Mesenchymal stem cell (in vitro differentiated cells and primary cell): ENCODE measurements at regions not wholly inside any gene's neighbourhood (a gene's known extent, or its start where the extent isn't known, plus 50 kb on each side); places are given as distances from the start of the nearest gene placed in this dataset.

Experiments
- DNase-seq: peaks from one replicate; pipeline ENCODE4 v3.0.0-alpha.2; 2013
- H2AFZ ChIP-seq: one replicate; pipeline ENCODE4 v1.6.1; 2013; ENCODE audit warnings: low read depth, mild to moderate bottlenecking, control low read depth, inconsistent platforms, low read length, moderate library complexity
- H2AK5ac ChIP-seq: 2 replicates; pipeline ENCODE4 v1.6.1; 2013; ENCODE audit warnings: low read length, moderate library complexity, mild to moderate bottlenecking, inconsistent platforms; ENCODE audit not compliant: severe bottlenecking
- H2BK120ac ChIP-seq: one replicate; pipeline ENCODE4 v1.6.1; 2013; ENCODE audit warnings: low read depth, mild to moderate bottlenecking, inconsistent platforms, low read length, moderate library complexity
- H2BK12ac ChIP-seq, 2 experiments: one replicate each; pipeline ENCODE4 v1.6.1; 2013; ENCODE audit warnings: inconsistent platforms in 2 of 2, low read length in 2 of 2, mild to moderate bottlenecking in 2 of 2, moderate library complexity in 2 of 2, control low read depth in 1 of 2
- H2BK15ac ChIP-seq: one replicate; pipeline ENCODE4 v1.6.1; 2013; ENCODE audit warnings: mild to moderate bottlenecking, low read depth, inconsistent platforms; ENCODE audit not compliant: poor library complexity, severe bottlenecking
- H2BK5ac ChIP-seq: 2 replicates; pipeline ENCODE4 v1.6.1; 2013; ENCODE audit warnings: low read depth, mild to moderate bottlenecking, low read length, control low read depth, inconsistent platforms; ENCODE audit not compliant: poor library complexity, severe bottlenecking
- H3K14ac ChIP-seq, 2 experiments: one replicate each; pipeline ENCODE4 v1.6.1; 2013; ENCODE audit warnings: inconsistent platforms in 2 of 2, low read length in 2 of 2, control low read depth in 1 of 2, mild to moderate bottlenecking in 1 of 2, moderate library complexity in 1 of 2
- H3K18ac ChIP-seq, 2 experiments: one replicate each; pipeline ENCODE4 v1.6.1; 2013; ENCODE audit warnings: inconsistent platforms in 2 of 2, low read length in 2 of 2, control low read depth in 1 of 2, low read depth in 1 of 2, mild to moderate bottlenecking in 1 of 2
- H3K23ac ChIP-seq, 2 experiments: one replicate each; pipeline ENCODE4 v1.6.1; 2013; ENCODE audit warnings: inconsistent platforms in 2 of 2, low read length in 2 of 2, mild to moderate bottlenecking in 2 of 2, moderate library complexity in 2 of 2, control low read depth in 1 of 2
- H3K27ac ChIP-seq: 2 replicates; pipeline ENCODE4 v1.5.1; 2013; ENCODE audit warnings: mild to moderate bottlenecking, moderate library complexity, low read length, control low read depth, inconsistent platforms; ENCODE audit not compliant: poor library complexity, severe bottlenecking
- H3K27me3 ChIP-seq, 2 experiments: 2 replicates each; pipeline versions ENCODE4 v1.6.1 to v1.7.0; 2013; ENCODE audit warnings: low read length in 2 of 2, mild to moderate bottlenecking in 2 of 2, moderate library complexity in 2 of 2, control low read depth in 1 of 2, inconsistent platforms in 1 of 2; ENCODE audit not compliant: control insufficient read depth in 1 of 2, insufficient read depth in 1 of 2
- H3K36me3 ChIP-seq, 2 experiments: 2 replicates each; pipeline versions ENCODE4 v1.6.1 to v1.7.0; 2013; ENCODE audit warnings: low read length in 2 of 2, control low read depth in 1 of 2, inconsistent platforms in 1 of 2, low read depth in 1 of 2, mild to moderate bottlenecking in 1 of 2; ENCODE audit not compliant: insufficient read depth in 2 of 2, control insufficient read depth in 1 of 2
- H3K4ac ChIP-seq, 2 experiments: one replicate each; pipeline ENCODE4 v1.6.1; 2013; ENCODE audit warnings: inconsistent platforms in 2 of 2, low read length in 2 of 2, mild to moderate bottlenecking in 2 of 2, moderate library complexity in 2 of 2, control low read depth in 1 of 2, low read depth in 1 of 2
- H3K4me1 ChIP-seq: 2 replicates; pipeline ENCODE4 v1.6.1; 2013; ENCODE audit warnings: low read depth, low read length, control low read depth; ENCODE audit not compliant: control insufficient read depth, insufficient read depth
- H3K4me2 ChIP-seq: 2 replicates; pipeline ENCODE4 v1.6.1; 2013; ENCODE audit warnings: low read length, mild to moderate bottlenecking, inconsistent platforms; ENCODE audit not compliant: poor library complexity, severe bottlenecking
- H3K4me3 ChIP-seq, 2 experiments: 2 replicates each; pipeline versions ENCODE4 v1.5.1 to v1.7.0; 2013; ENCODE audit warnings: low read length in 2 of 2, mild to moderate bottlenecking in 2 of 2, control low read depth in 1 of 2, low read depth in 1 of 2; ENCODE audit not compliant: insufficient read depth in 1 of 2
- H3K79me1 ChIP-seq: replicated peaks from 2 replicates; pipeline ENCODE4 v1.6.1; 2013; ENCODE audit warnings: mild to moderate bottlenecking, control low read depth, low read length, inconsistent platforms; ENCODE audit not compliant: poor library complexity, severe bottlenecking
- H3K9ac ChIP-seq: 2 replicates; pipeline ENCODE4 v1.7.0; 2013; ENCODE audit warnings: mild to moderate bottlenecking, low read length, moderate library complexity
- H3K9me3 ChIP-seq: 2 replicates; pipeline ENCODE4 v1.7.0; 2013; ENCODE audit warnings: mild to moderate bottlenecking, low read length; ENCODE audit not compliant: control insufficient read depth
- H4K8ac ChIP-seq: one replicate; pipeline ENCODE4 v1.6.1; 2013; ENCODE audit warnings: inconsistent platforms, mild to moderate bottlenecking, low read length, moderate library complexity
- H4K91ac ChIP-seq: one replicate; pipeline ENCODE4 v1.6.1; 2013; ENCODE audit warnings: mild to moderate bottlenecking, low read length, inconsistent platforms
- WGBS: methylation state at CpG from one replicate; pipeline ENCODE4 v1.1.7; 2013; ENCODE audit warnings: mixed read lengths; 5-methylcytosine and 5-hydroxymethylcytosine counted together

DNA sequence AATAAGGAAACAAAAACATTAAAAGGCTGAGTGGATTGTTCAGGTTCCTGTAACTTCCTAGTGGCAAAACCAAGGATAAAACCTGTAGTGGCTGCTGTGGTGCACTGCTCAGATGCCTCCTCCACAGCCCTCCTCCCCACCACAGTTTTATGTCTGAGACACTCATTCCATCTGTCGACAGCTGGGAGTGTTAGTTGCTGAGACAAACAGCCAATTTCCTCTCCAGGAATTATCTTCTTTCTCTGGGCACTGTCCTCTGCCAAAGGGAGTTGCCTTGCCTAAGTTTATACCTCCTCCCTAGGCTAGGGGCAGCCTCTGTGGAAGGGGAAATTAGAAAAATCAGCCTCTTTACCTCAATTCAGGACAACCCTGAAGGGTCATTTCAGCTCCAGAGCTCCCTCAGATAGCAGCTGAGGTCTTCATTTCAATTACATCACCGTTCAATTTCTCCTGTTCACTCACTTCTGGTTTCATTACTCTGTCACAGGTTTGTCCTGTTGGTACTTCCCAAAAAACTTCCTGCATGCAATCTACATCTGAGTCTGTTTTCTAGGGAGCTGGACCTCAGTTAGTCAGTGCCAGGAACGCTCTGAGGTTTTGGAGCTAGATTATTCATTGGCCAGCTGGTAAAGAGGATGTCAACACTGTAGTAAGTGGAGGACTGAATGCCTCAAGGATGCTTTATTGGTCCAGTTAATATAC, 74.9 kb upstream of the ATP2B1 start:
- Histone ChIP-seq H2AK5ac (no peak overlapping the region), H2BK15ac (no peak overlapping the region), H2BK120ac (no peak overlapping the region), H4K8ac (peak overlapping the region; percentile 59), H3K4me3 (peak overlapping the region in 1 of 2 experiments; percentile 36), H3K36me3 (no peaks in the 10 kb centered on the region), H3K9me3 (peaks cover 3% of the 10 kb centered on the region), H3K27ac (no peak overlapping the region), H3K4me2 (no peak overlapping the region), H3K14ac (no peak overlapping the region), H3K23ac (no peak overlapping the region), H3K9ac (peak overlapping the region; percentile 53), H3K18ac (peak overlapping the region in 1 of 2 experiments; percentile 65), H3K27me3 (no peaks in the 10 kb centered on the region), H2BK5ac (no peak overlapping the region), H3K4me1 (no peaks in the 10 kb centered on the region), H4K91ac (no peak overlapping the region), H3K4ac (no peak overlapping the region), H2AFZ (no peak overlapping the region), H2BK12ac (no peak overlapping the region), H3K79me1 (no peaks in the 10 kb centered on the region)
- peak; percentile 75 for DNase-seq
- WGBS: 45% methylated on average over 3 of the region's 3 CpGs

DNA sequence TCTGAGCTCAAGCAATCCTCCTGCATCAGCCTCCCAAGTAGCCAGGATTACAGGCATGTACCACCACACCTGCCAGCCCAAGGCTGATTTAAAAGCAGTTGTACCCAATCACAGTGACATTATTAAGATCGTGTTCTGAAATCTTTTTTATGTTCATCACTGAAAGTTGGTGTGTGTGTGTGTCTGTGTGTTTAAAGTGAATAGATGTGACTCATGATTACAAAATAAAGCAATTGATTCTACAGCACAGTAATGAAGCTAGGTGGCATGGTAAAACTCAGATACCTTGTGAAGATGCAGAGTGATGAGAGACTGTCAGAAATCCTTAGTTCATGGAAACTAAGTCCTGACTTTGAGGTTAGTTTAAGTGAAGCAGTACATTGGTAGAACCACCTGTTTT, 74.2 kb upstream of the ATP2B1 start:
- Histone ChIP-seq H3K9ac (peak overlapping the region; percentile 53), H2BK12ac (no peak overlapping the region), H3K4ac (no peak overlapping the region), H2BK120ac (no peak overlapping the region), H3K27ac (no peak overlapping the region), H2AFZ (no peak overlapping the region), H2BK15ac (no peak overlapping the region), H3K27me3 (no peaks in the 10 kb centered on the region), H3K14ac (no peak overlapping the region), H3K4me1 (no peaks in the 10 kb centered on the region), H2BK5ac (no peak overlapping the region), H3K23ac (no peak overlapping the region), H3K4me2 (no peak overlapping the region), H3K18ac (no peak overlapping the region), H3K9me3 (peaks cover 3% of the 10 kb centered on the region), H3K36me3 (no peaks in the 10 kb centered on the region), H2AK5ac (no peak overlapping the region), H4K91ac (peak overlapping the region; percentile 70), H4K8ac (no peak overlapping the region), H3K4me3 (no peak overlapping the region), H3K79me1 (no peaks in the 10 kb centered on the region)
- WGBS: 78% methylated on average over 1 of the region's 1 CpG
- peak; percentile 63 for DNase-seq

DNA sequence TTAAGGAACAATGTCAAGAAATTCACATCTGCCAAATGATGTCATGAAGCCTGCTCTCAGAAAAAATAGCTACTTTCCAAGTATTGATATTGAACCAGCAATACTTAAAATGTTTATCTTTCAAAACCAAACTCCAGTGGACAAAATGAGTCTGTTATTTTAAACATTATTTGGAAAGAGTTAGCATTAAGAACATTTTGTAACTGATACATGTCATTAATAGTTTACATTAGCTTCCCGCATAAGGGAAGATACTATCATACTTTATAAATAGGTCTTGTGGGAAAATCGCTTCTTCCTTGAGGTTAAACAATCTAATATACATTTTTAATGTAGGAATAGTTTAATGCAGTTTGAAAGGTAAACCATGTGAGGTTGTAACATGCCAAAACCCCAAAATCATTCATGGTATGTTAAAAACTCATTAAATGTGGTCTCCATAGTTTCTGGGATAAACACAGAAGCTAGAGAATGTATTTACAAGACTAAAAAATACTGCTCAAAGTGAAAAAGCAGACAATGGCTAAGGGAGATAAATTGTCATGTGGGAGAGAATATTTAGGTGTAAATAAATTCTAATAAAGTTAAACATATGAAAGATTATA, 73.4 kb upstream of the ATP2B1 start:
- H4K8ac ChIP-seq: no peak overlapping the region
- no peak overlapping the region for H3K4me3 ChIP-seq
- H2BK120ac ChIP-seq: no peak overlapping the region
- H3K4me2 ChIP-seq: no peak overlapping the region
- H2BK5ac ChIP-seq: no peak overlapping the region
- no peak overlapping the region for H3K27ac ChIP-seq
- no peak overlapping the region for H3K18ac ChIP-seq
- H2AFZ ChIP-seq: no peak overlapping the region
- no peak overlapping the region for H2BK15ac ChIP-seq
- no peak overlapping the region for H2BK12ac ChIP-seq
- no peak overlapping the region for H3K23ac ChIP-seq
- H3K36me3 ChIP-seq: no peaks in the 10 kb centered on the region
- H3K9me3 ChIP-seq: peaks cover 3% of the 10 kb centered on the region
- no peaks in the 10 kb centered on the region for H3K27me3 ChIP-seq
- no peak overlapping the region for H2AK5ac ChIP-seq
- no peaks in the 10 kb centered on the region for H3K79me1 ChIP-seq
- H4K91ac ChIP-seq: no peak overlapping the region
- peak; percentile 66 for DNase-seq
- WGBS: no CpG with 5 or more reads among the region's 2 CpGs
- H3K4me1 ChIP-seq: no peaks in the 10 kb centered on the region
- no peak overlapping the region for H3K4ac ChIP-seq
- no peak overlapping the region for H3K14ac ChIP-seq
- H3K9ac ChIP-seq: no peak overlapping the region

DNA sequence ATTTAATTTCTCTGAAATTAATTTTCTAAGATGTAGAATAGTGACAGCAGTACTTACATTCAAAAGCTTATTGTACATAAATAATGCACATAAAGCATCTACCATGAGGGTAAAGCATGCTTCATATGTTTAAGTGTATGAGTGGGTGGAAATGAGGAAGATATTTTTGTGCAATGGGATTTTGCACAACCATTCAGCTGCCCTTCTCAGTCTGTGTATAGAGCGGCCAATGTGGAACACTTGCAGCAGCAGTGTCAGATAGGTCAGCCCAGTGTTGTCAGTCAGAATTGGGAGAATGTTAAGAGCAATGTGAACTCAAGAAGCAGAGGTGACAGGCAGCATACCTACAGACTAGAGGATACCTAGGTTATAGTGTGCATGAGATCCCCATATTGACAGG, 72.5 kb upstream of the ATP2B1 start:
- Histone ChIP-seq H2AK5ac (no peak overlapping the region), H4K91ac (no peak overlapping the region), H3K9ac (no peak overlapping the region), H3K27me3 (no peaks in the 10 kb centered on the region), H2BK5ac (no peak overlapping the region), H3K36me3 (no peaks in the 10 kb centered on the region), H3K4me3 (no peak overlapping the region), H3K27ac (no peak overlapping the region), H2BK15ac (no peak overlapping the region), H3K14ac (no peak overlapping the region), H2BK120ac (no peak overlapping the region), H3K4ac (no peak overlapping the region), H3K18ac (peak overlapping the region in 1 of 2 experiments; percentile 13), H3K79me1 (no peaks in the 10 kb centered on the region), H3K23ac (no peak overlapping the region), H2BK12ac (peak overlapping the region; percentile 7 to 46), H3K4me1 (no peaks in the 10 kb centered on the region), H4K8ac (no peak overlapping the region), H3K9me3 (no peaks in the 10 kb centered on the region), H3K4me2 (no peak overlapping the region), H2AFZ (no peak overlapping the region)
- DNase-seq: no peak
- WGBS: 76% methylated on average over 1 of the region's 1 CpG
